Endothelial cell of umbilical vein (primary cell): ENCODE measurements at regions not wholly inside any gene's neighbourhood (a gene's known extent, or its start where the extent isn't known, plus 50 kb on each side); places are given as distances from the start of the nearest gene placed in this dataset.

Experiments
- BruUV-seq: library from RNA; stranded (reverse); fragments of 400-500 nt; replicated peaks from 2 replicates; lab custom pipeline; 2021; lab: Mats Ljungman, UMichigan
- CTCF ChIA-PET: fragments of 300-600, 350-600 bp; sonication (Branson Sonifier 250); formaldehyde crosslinking; loops from one replicate; lab custom pipeline; 2021; ENCODE audit warnings: antibody characterized with exemption, inconsistent platforms; lab: Charles Lee
- POLR2A ChIA-PET: fragments of 300-600, 350-600 bp; sonication (Branson Sonifier 250); formaldehyde crosslinking; loops from one replicate; lab custom pipeline; 2021; ENCODE audit warnings: antibody characterized with exemption, inconsistent platforms; lab: Charles Lee
- DNase-seq: peaks from one replicate; pipeline ENCODE4 v3.0.0-alpha.2; 2011; ENCODE audit warnings: low read depth, low spot score
- FAIRE-seq: peaks from 2 replicates; lab custom pipeline; 2011; peaks lifted over from hg19 to GRCh38; lab: Jason Lieb, UNC
- H2AFZ ChIP-seq: 2 replicates; pipeline ENCODE4 v1.6.0; 2012; ENCODE audit warnings: low read depth, low read length, control low read depth, inconsistent platforms
- H3K27ac ChIP-seq: 2 replicates; pipeline ENCODE4 v1.5.1; 2011; ENCODE audit warnings: low read depth, mild to moderate bottlenecking, control low read depth, low read length, moderate library complexity; ENCODE audit not compliant: insufficient read depth
- H3K27me3 ChIP-seq, 2 experiments: 2 replicates each; pipeline versions ENCODE4 v1.6.0 to v1.6.1; 2011; ENCODE audit warnings: low read length in 2 of 2, mixed read lengths in 1 of 2; ENCODE audit not compliant: control insufficient read depth in 2 of 2, insufficient read depth in 2 of 2
- H3K36me3 ChIP-seq, 2 experiments: 2 replicates in 1 of 2; 3 replicates in 1 of 2; pipeline ENCODE4 v1.5.1; 2011; ENCODE audit warnings: low read length in 2 of 2, mild to moderate bottlenecking in 1 of 2, moderate library complexity in 1 of 2; ENCODE audit not compliant: control insufficient read depth in 2 of 2, insufficient read depth in 2 of 2; ENCODE audit errors: extremely low read depth in 1 of 2
- H3K4me1 ChIP-seq: 3 replicates; pipeline ENCODE4 v1.5.1; 2011; ENCODE audit warnings: mild to moderate bottlenecking, low read length; ENCODE audit not compliant: control insufficient read depth, insufficient read depth; ENCODE audit errors: extremely low read depth
- H3K4me2 ChIP-seq: 2 replicates; pipeline ENCODE4 v1.6.1; 2011; ENCODE audit warnings: low read length, control low read depth, mixed read lengths; ENCODE audit not compliant: insufficient read depth
- H3K4me3 ChIP-seq, 3 experiments: fragments of 200-600 bp in 1 of 3; sonication (generic), shearing (Covaris generic) in 1 of 3; replicated peaks in 1 of 3; 2 replicates each; pipeline ENCODE4 v1.5.1; 2011 to 2016; ENCODE audit warnings: control low read depth in 3 of 3, low read length in 3 of 3, mild to moderate bottlenecking in 2 of 3, inconsistent platforms in 1 of 3, low read depth in 1 of 3, moderate library complexity in 1 of 3; ENCODE audit not compliant: insufficient read depth in 1 of 3
- H3K79me2 ChIP-seq: 2 replicates; pipeline ENCODE4 v1.6.0; 2012; ENCODE audit warnings: low read length, inconsistent platforms; ENCODE audit not compliant: control insufficient read depth, insufficient read depth
- H3K9ac ChIP-seq: replicated peaks from 2 replicates; pipeline ENCODE3; 2011; ENCODE audit warnings: low read length, control low read depth; ENCODE audit not compliant: insufficient read depth; ENCODE audit errors: extremely low read depth
- H3K9me1 ChIP-seq: replicated peaks from 3 replicates; pipeline ENCODE4 v1.6.0; 2011; ENCODE audit warnings: mild to moderate bottlenecking, low read length; ENCODE audit not compliant: control insufficient read depth, insufficient read depth; ENCODE audit errors: extremely low read depth
- H3K9me3 ChIP-seq: replicated peaks from 2 replicates; pipeline ENCODE4 v1.5.1; 2012; ENCODE audit warnings: low read length, inconsistent platforms; ENCODE audit not compliant: control insufficient read depth, insufficient read depth
- H4K20me1 ChIP-seq: replicated peaks from 2 replicates; pipeline ENCODE3; 2011; ENCODE audit warnings: mild to moderate bottlenecking, low read length; ENCODE audit not compliant: control insufficient read depth, insufficient read depth; ENCODE audit errors: extremely low read depth
- CTCF ChIP-seq, 2 donors: IDR thresholded peaks; 1 replicate in 1 of 2; 2 replicates in 1 of 2; pipeline ENCODE4 v1.5.1; 2011; ENCODE audit warnings: low read length in 2 of 2, mild to moderate bottlenecking in 2 of 2, moderate library complexity in 2 of 2, control low read depth in 1 of 2, inconsistent platforms in 1 of 2, low read depth in 1 of 2; ENCODE audit not compliant: insufficient read depth in 1 of 2; ENCODE audit errors: extremely low read depth in 1 of 2
- EZH2 ChIP-seq: IDR thresholded peaks from 2 replicates; pipeline ENCODE4 v1.6.1; 2012; ENCODE audit warnings: borderline replicate concordance, low read depth, mild to moderate bottlenecking, moderate library complexity, low read length, inconsistent platforms; ENCODE audit not compliant: severe bottlenecking
- FOS ChIP-seq: IDR thresholded peaks from 2 replicates; pipeline ENCODE4 v1.6.1; 2011; ENCODE audit warnings: mild to moderate bottlenecking, low read length, moderate library complexity, borderline replicate concordance; ENCODE audit not compliant: insufficient read depth
- GATA2 ChIP-seq: IDR thresholded peaks from 2 replicates; pipeline ENCODE4 v1.7.0; 2011; ENCODE audit warnings: low read depth, mild to moderate bottlenecking, moderate library complexity, mixed read lengths, low read length; ENCODE audit not compliant: insufficient read length, insufficient read depth
- JUN ChIP-seq: IDR thresholded peaks from 2 replicates; pipeline ENCODE4 v1.6.1; 2011; ENCODE audit warnings: borderline replicate concordance, low read depth; ENCODE audit not compliant: insufficient read length, insufficient read depth
- MAX ChIP-seq: IDR thresholded peaks from 2 replicates; pipeline ENCODE4 v1.6.1; 2011; ENCODE audit not compliant: insufficient read depth, insufficient read length
- MYC ChIP-seq: IDR thresholded peaks from one replicate; pipeline ENCODE4 v1.6.1; 2011; ENCODE audit warnings: mild to moderate bottlenecking, low read depth, low read length
- POLR2A ChIP-seq: IDR thresholded peaks from 2 replicates; pipeline ENCODE4 v1.6.1; 2012; ENCODE audit warnings: low read depth, mild to moderate bottlenecking, control low read depth, low read length
- POLR2AphosphoS5 ChIP-seq: IDR thresholded peaks from 2 replicates; pipeline ENCODE4 v1.6.1; 2012; ENCODE audit warnings: low read depth, mild to moderate bottlenecking, control low read depth, low read length, moderate library complexity; ENCODE audit not compliant: insufficient read depth
- dilution Hi-C: fragments of 300-500 bp; cut with MboI; formaldehyde crosslinking; loops from one replicate; pipeline ENCODE4 v1.15.0; 2019; ENCODE audit warnings: low sequenced_read_pairs; ENCODE audit not compliant: extremely low pct_ligation_motif_present
- intact Hi-C: fragments of 100-400 bp; cut with micrococcal nuclease; formaldehyde crosslinking; loops from one replicate; pipeline ENCODE4 v1.10.0; 2022

- H4K20me1 ChIP-seq, result no peaks in the 10 kb centered on the region
- dilution Hi-C loops (no loop called here), intact Hi-C loops (no loop called here)
- BruUV-seq, result no TSS peak
- POLR2A ChIA-PET, result no interaction called here
- H3K4me2 ChIP-seq, result no peak overlapping the region
- FAIRE-seq, result no peak
- no peaks in the 10 kb centered on the region for H3K36me3 ChIP-seq
- CTCF ChIA-PET, result interaction anchor here (1.6 kb wide), 1 partner anchor 9 kb away, joined by 3 read pairs; no protein-coding TSS in a partner anchor
- no peaks in the 10 kb centered on the region for H3K27me3 ChIP-seq
- no peak overlapping the region for H3K27ac ChIP-seq
- H3K4me1 ChIP-seq, result no peaks in the 10 kb centered on the region
- no peak overlapping the region for H2AFZ ChIP-seq
- no peak overlapping the region for H3K4me3 ChIP-seq
- H3K79me2 ChIP-seq, result no peaks in the 10 kb centered on the region
- no peak for DNase-seq
- no peak overlapping the region for H3K9ac ChIP-seq
- no peak for TF ChIP-seq FOS
- no peak for TF ChIP-seq EZH2
- no peak for TF ChIP-seq MYC
- no peak for TF ChIP-seq POLR2A
- TF ChIP-seq POLR2AphosphoS5, result no peak
- no peak for TF ChIP-seq GATA2
- TF ChIP-seq JUN, result no peak
- TF ChIP-seq CTCF (IDR thresholded peaks at IDR 0.05; ENCODE audit: extremely low read depth in 1 of 2, insufficient read depth in 1 of 2, low read depth in 1 of 2, low read length in 2 of 2), result no peak
- no peak for TF ChIP-seq MAX
- H3K9me1 ChIP-seq, result no peaks in the 10 kb centered on the region
- H3K9me3 ChIP-seq, result no peaks in the 10 kb centered on the region
Observed at GRCh38 chr6:97450087-97450486, 167.1 kb upstream of the MMS22L start.
